ENCODE measurements at regions not wholly inside any gene's neighbourhood (a gene's known extent, or its start where the extent isn't known, plus 50 kb on each side); places are given as distances from the start of the nearest gene placed in this dataset.

DNA sequence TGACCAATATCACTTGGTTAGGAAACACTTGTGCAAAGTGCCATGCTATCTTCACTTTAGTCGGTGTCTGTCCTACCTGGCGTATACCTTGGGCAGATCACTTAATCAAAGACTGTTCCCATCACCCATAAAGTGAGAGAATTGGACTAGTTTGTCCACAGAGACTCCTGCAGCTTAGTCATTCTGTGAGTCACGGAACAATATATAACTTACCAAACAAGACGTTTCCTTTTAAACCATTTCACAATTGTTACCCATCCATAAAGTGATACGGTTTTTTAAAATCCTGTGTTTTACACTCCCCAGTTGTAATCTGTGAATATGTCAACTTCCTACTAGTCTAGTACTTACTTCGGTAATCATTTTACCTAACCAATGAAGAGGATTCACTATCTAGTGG, 499.3 kb upstream of the SMIM21 start:
- Histone ChIP-seq H3K4me1 (peaks cover 4 to 6% of the 10 kb centered on the region in 2 donors), H3K27me3 (no peaks in the 10 kb centered on the region), H3K9me3 (no peaks in the 10 kb centered on the region), H3K36me3 (no peaks in the 10 kb centered on the region), H3K27ac (no peak overlapping the region), H3K4me3 (no peak overlapping the region)
- intact Hi-C loops (cut with DNase I; ENCODE audit: low total_unique reads) (no loop called here), in situ Hi-C loops (cut with MboI; ENCODE audit: low sequenced_read_pairs in 4 of 4) (no loop called here)
- no peak for DNase-seq
- TF ChIP-seq CTCF (IDR thresholded peaks at IDR 0.05 in 4 of 5, conservative IDR thresholded peaks at IDR 0.05 in 1 of 5), result no peak
- TF ChIP-seq POLR2A (IDR thresholded peaks at IDR 0.05), result no peak
- ATAC-seq, result no peak

DNA sequence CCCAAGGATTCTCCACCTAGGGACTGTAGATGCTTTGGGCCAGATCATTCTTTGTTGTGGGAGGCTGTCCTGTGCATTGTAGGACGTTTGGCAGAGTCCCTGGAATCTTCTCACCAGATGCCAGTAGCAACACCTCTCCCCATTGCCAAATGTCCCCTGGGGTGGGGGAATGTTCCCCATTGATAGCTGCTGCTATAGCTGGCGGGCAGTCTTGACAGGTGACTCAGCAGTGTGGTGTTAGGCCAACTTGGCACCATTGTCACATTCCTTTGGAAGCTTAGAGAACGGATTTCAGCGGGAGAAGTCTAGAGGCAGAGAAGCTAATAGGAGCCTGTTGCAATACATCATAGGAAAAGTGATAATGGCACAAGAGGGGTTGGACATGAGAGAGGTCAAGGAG, 495.7 kb upstream of the SMIM21 start:
- in situ Hi-C loops (cut with MboI; ENCODE audit: low sequenced_read_pairs in 4 of 4), result no loop called here
- Histone ChIP-seq H3K9me3 (no peaks in the 10 kb centered on the region), H3K27ac (no peak overlapping the region), H3K36me3 (no peaks in the 10 kb centered on the region), H3K27me3 (no peaks in the 10 kb centered on the region), H3K4me3 (no peak overlapping the region), H3K4me1 (peaks cover 4 to 6% of the 10 kb centered on the region in 2 donors)
- peak; percentile 57 to 69 for DNase-seq
- peak; percentile 92 to 94 for ATAC-seq
- intact Hi-C loops (cut with DNase I; ENCODE audit: low total_unique reads), result no loop called here
- no peak for TF ChIP-seq POLR2A (IDR thresholded peaks at IDR 0.05)
- TF ChIP-seq CTCF (IDR thresholded peaks at IDR 0.05 in 4 of 5, conservative IDR thresholded peaks at IDR 0.05 in 1 of 5), result no peak

- no peak for ATAC-seq
- in situ Hi-C loops (cut with MboI; ENCODE audit: low sequenced_read_pairs in 4 of 4), result no loop called here
- Histone ChIP-seq H3K4me3 (peak overlapping the region; percentile 28 to 43 (median 32)), H3K4me1 (no peaks in the 10 kb centered on the region), H3K36me3 (no peaks in the 10 kb centered on the region), H3K27ac (no peak overlapping the region), H3K9me3 (no peaks in the 10 kb centered on the region), H3K27me3 (peaks cover 4 to 7% (median 4%) of the 10 kb centered on the region in 3 donors)
- TF ChIP-seq POLR2A (IDR thresholded peaks at IDR 0.05), result no peak
- TF ChIP-seq CTCF (IDR thresholded peaks at IDR 0.05 in 4 of 5, conservative IDR thresholded peaks at IDR 0.05 in 1 of 5), result no peak
- intact Hi-C loops (cut with DNase I; ENCODE audit: low total_unique reads), result no loop called here
- no peak for DNase-seq
These were observed 489.1 kb upstream of the SMIM21 start for GRCh38 chr18:75916624-75916982.

DNA sequence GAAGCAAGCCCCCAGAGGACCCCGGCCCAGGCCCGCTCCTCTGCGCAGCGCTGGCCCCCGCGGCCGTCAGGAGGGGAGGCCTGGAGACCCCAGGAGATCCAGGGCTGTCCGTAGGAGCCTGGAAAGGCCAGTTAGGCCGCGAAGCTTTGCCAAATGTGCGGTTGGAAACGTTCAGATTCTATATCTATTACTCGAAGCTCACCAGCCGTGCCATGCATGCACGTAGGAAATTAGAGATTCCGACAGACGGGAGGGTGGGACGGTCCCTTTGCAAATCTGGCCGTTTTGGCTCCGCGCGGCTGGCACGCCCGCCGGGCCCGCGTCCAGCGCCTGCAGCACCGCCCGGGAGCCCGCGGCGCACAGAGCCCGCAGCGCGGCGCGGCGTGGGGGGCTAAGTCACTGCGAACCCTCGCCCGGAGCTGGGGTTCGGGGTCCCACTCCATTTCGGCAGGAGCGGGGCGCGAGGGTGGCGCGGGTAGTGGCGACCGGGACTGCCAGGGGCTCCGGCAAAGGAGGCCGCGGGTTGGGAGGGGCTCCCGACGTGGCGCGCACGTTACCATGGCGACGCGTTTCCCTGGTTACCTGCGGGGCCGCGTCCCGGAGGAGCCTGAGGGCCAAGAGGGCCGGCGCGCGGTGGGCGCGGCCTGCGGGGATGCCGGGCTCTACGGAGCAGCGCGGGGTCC, 488.6 kb upstream of the SMIM21 start:
- Histone ChIP-seq H3K4me1 (no peaks in the 10 kb centered on the region), H3K36me3 (no peaks in the 10 kb centered on the region), H3K4me3 (peak overlapping the region; percentile 28 to 43 (median 32)), H3K27ac (no peak overlapping the region), H3K9me3 (no peaks in the 10 kb centered on the region), H3K27me3 (peaks cover 4 to 7% (median 4%) of the 10 kb centered on the region in 3 donors)
- no peak for ATAC-seq
- no peak for TF ChIP-seq CTCF (IDR thresholded peaks at IDR 0.05 in 4 of 5, conservative IDR thresholded peaks at IDR 0.05 in 1 of 5)
- no peak for TF ChIP-seq POLR2A (IDR thresholded peaks at IDR 0.05)
- intact Hi-C loops (cut with DNase I; ENCODE audit: low total_unique reads) (no loop called here), in situ Hi-C loops (cut with MboI; ENCODE audit: low sequenced_read_pairs in 4 of 4) (no loop called here)
- DNase-seq, result no peak

DNA sequence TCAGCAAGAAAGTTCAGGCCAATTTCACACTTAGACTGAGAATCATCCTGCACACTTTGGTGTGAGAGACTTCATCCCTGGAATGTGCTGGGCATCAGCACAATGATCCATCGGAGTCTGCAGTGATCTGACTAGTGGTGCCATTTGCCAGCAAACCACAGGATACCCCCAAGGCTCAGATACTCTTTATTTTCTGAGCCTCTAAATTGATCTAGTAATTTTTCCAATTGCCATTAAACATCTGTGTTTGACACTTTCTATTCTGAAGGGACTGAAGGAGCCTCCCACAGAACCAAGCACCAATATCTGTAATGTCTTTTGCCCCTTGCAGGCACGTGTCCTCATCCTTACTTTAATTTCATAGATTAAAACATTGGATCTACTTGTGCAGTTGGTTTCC, 485.3 kb upstream of the SMIM21 start:
- Histone ChIP-seq H3K36me3 (no peaks in the 10 kb centered on the region), H3K27me3 (peaks cover 4 to 7% (median 4%) of the 10 kb centered on the region in 3 donors), H3K9me3 (no peaks in the 10 kb centered on the region), H3K4me3 (no peak overlapping the region), H3K27ac (no peak overlapping the region), H3K4me1 (no peaks in the 10 kb centered on the region)
- intact Hi-C loops (cut with DNase I; ENCODE audit: low total_unique reads) (no loop called here), in situ Hi-C loops (cut with MboI; ENCODE audit: low sequenced_read_pairs in 4 of 4) (no loop called here)
- TF ChIP-seq POLR2A (IDR thresholded peaks at IDR 0.05) (no peak), CTCF (IDR thresholded peaks at IDR 0.05 in 4 of 5, conservative IDR thresholded peaks at IDR 0.05 in 1 of 5) (no peak)
- no peak for ATAC-seq
- DNase-seq, result no peak
